ENCODE measurements at regions not wholly inside any gene's neighbourhood (a gene's known extent, or its start where the extent isn't known, plus 50 kb on each side); places are given as distances from the start of the nearest gene placed in this dataset.
"Not testable (repeated sequence)": the region's sequence is repeated elsewhere in the genome, so short reads cannot be mapped to it uniquely, and the experiment has no call there.

GRCh38 chr1:181947441-181947840 is 114.1 kb downstream of the ZNF648 start:
- no peak for DNase-seq

- DNase-seq, result peak; percentile 64 to 67
Measured at GRCh38 chr1:181936768-181937581, 124.5 kb downstream of the ZNF648 start.

- no peak for DNase-seq
Measured at GRCh38 chr1:181936269-181936668, 125.2 kb downstream of the ZNF648 start.

- DNase-seq, result no peak
Measured at GRCh38 chr1:181931873-181932272, 129.6 kb downstream of the ZNF648 start.

- no peak for DNase-seq
Measured at GRCh38 chr1:181930187-181930586, 131.3 kb downstream of the ZNF648 start.

GRCh38 chr1:181926697-181927096 is 134.8 kb downstream of the ZNF648 start:
- no peak for DNase-seq

- DNase-seq, result not testable (repeated sequence)
Measured at GRCh38 chr1:181924034-181924433, 137.5 kb downstream of the ZNF648 start.

GRCh38 chr1:181919542-181919941 is 142.0 kb downstream of the ZNF648 start:
- DNase-seq, result no peak

- no peak for DNase-seq
Measured at GRCh38 chr1:181918880-181919525, 142.5 kb downstream of the ZNF648 start.

- no peak for DNase-seq
Measured at GRCh38 chr1:181911715-181912114, 149.8 kb downstream of the ZNF648 start.

- DNase-seq, result no peak
Measured at GRCh38 chr1:181910905-181911304, 150.6 kb downstream of the ZNF648 start.

- DNase-seq, result no peak
Measured at GRCh38 chr1:181909010-181909409, 152.5 kb downstream of the ZNF648 start.

GRCh38 chr1:181906631-181907030 is 154.9 kb downstream of the ZNF648 start:
- DNase-seq, result no peak

- no peak for DNase-seq
Measured at GRCh38 chr1:181905944-181906597, 155.4 kb downstream of the ZNF648 start.

- no peak for DNase-seq
Measured at GRCh38 chr1:181898773-181899172, 162.7 kb downstream of the ZNF648 start.

- DNase-seq, result no peak
Measured at GRCh38 chr1:181896824-181897223, 164.7 kb downstream of the ZNF648 start.

- DNase-seq, result no peak
Measured at GRCh38 chr1:181894439-181894859, 167.1 kb downstream of the ZNF648 start.

- DNase-seq, result no peak
Measured at GRCh38 chr1:181893937-181894336, 167.6 kb downstream of the ZNF648 start.

GRCh38 chr1:181893150-181893549 is 168.4 kb downstream of the ZNF648 start:
- DNase-seq, result not testable (repeated sequence)

- DNase-seq, result no peak
Measured at GRCh38 chr1:181872562-181872961, 188.9 kb downstream of the ZNF648 start.

GRCh38 chr1:181863736-181864135 is 197.8 kb downstream of the ZNF648 start:
- no peak for DNase-seq

GRCh38 chr1:181863006-181863405 is 198.5 kb downstream of the ZNF648 start:
- DNase-seq, result no peak

- DNase-seq, result no peak
Measured at GRCh38 chr1:181858135-181858534, 203.4 kb downstream of the ZNF648 start.
